ENCODE measurements at regions not wholly inside any gene's neighbourhood (a gene's known extent, or its start where the extent isn't known, plus 50 kb on each side); places are given as distances from the start of the nearest gene placed in this dataset.

DNA sequence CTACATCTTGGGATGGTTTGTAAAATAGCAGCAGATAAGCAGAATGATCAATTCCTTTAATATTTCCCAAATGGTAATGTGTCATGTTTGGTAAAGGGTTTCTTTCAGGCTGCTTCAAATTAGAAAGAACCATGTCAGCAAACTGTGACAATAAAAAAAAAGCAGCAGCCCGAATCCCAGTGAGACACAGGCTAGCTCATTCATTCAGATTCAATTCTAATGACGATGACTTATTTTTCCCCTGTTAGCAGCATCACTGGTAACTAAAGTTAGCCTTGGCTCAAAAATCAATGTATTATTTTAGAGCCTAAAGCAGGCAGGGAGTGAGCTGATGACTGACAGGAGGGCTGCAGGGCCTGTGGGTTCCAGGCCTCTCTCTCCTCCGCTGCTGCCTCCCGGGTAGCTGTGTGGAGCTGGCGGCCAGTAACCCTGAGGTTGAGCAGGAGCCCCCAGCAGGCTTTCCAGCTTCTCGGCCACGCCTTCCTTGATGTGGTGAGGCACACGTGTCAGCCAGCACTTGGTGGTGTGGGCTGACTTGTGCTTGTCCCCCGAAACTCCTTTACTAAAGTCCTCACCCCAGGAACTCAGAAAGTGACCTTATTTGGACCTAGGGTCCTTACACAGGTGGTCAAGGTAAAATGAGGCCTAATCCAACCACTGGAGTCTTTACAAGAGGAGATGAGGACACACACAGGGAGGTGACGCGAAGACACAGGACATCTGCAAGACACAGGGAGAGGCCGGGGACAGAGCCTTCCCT is 120.5 kb upstream of the HS6ST1 start:
- no peak for DNase-seq

GRCh38 chr2:128439791-128440665 is 121.4 kb upstream of the HS6ST1 start:
- no peak for DNase-seq

GRCh38 chr2:128440666-128441340 is 122.1 kb upstream of the HS6ST1 start:
- DNase-seq = no peak

GRCh38 chr2:128441341-128442052 is 122.8 kb upstream of the HS6ST1 start:
- no peak for DNase-seq

DNA sequence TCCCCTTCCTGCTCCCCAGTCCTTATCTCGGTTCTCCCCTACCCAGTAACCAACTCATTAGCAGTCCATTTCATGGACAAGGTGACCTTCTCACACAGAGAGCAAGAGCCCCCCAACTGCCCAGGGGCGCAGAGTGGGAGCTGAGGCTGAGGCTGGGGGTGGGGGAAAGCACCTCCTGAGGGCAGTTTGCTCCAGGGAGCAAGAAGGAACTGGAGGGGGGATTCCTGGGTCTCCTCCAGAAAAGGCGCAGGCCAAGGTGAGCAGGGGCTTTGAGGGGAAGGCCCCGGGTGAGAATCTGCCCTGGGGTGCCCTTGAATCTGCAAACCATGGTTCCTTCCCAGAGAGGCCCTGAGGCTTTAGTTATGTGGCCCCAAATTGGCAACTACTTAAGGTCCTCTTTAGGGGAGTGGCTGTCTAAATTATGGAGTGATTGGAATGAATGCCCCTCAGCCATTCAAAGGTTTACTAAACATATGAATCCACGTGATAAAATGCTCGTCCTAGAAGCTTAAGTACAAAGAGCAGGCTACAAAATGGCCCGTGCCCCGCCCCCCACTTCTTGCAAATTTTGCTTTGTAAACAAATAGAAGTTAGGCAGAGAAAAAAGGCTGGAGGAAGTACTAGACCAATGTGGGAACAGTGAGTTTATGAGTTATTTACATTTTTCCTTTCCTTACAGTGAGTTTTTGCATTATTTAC is 123.5 kb upstream of the HS6ST1 start:
- no peak for DNase-seq

DNA sequence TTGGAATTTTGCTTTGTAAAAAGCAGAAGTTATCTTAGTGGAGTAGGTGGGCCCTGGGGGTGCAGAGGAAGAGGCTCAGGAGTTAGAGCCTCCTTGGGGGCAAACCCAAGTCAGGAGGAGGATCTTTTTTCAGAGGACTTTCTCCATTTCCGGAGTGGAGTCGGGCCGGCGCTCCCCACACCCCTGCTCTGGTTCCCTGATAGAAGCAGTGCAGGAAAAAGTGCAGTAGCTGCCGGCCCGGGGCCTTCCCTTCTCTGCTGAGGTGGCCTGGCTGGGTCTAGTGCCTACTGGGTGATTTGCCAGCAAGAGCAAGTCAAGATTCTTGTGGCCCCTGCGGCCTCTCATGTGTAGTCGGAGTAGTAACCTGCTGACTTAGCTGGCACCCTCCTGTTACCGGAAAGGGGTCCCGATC is 124.2 kb upstream of the HS6ST1 start:
- DNase-seq = no peak

GRCh38 chr2:128444121-128444771 is 125.6 kb upstream of the HS6ST1 start:
- DNase-seq = no peak

GRCh38 chr2:128444816-128445522 is 126.3 kb upstream of the HS6ST1 start:
- no peak for DNase-seq

DNA sequence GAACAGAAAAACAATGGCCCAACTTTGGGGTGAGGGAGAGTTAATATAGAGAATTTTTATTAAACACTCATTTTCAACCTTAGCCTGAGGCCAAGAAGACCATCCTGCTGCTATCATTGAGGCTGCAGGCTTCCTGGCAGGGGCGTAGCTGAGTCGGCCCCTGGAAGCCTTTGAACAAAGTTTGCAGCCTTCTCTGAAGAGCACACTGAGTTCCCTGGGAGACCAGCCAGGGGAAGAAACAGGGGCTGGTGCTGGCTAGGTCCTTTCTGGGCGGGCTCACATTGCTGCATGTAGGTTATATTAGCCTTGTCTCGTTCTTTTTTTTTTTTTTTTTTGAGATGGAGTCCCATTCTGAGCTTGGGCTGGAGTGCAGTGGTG is 126.8 kb upstream of the HS6ST1 start:
- DNase-seq = no peak

DNA sequence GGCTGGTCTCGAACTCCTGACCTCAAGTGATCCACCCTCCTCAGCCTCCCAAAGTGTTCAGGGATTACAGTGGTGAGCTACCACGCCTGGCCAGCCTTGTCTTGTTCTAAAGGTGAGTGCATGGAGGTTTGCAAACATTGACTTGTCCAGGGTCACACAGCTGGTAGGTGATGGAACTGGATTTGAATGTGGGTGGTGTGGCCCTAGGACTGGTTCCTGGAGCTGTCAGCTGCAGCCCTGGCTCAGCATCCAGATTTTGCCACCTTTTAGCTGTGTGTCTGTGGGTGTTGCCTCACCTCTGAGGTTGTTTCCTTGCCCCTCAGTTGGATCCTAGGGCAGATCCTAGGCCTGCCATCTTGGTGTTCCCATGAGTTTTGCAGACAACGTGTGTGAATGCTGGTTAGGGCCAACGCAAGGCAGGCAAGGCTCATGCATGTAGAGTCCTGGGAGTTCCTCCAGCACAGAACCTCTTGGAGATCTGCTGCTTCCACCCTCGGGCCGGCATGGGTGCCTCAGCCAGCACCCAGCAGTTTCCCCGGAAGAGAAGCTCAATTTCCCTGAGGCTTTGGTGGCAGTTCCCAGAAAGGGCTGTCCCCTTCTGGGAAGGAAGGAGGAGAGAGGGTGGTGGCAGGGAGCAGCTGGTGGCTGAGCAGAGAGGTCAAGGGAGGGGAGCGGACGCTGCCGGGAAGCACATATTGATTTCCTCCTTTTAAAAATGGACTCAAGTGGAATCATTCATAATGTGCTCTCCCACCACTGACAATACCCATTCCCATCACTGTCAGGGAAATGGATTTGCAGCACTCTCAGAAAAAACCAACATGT is 127.6 kb upstream of the HS6ST1 start:
- no peak for DNase-seq

GRCh38 chr2:128446874-128447537 is 128.3 kb upstream of the HS6ST1 start:
- no peak for DNase-seq

GRCh38 chr2:128447538-128447995 is 128.9 kb upstream of the HS6ST1 start:
- no peak for DNase-seq

- DNase-seq = no peak
Measured at GRCh38 chr2:128448331-128449225, 129.9 kb upstream of the HS6ST1 start.

- no peak for DNase-seq
Measured at GRCh38 chr2:128449226-128450061, 130.8 kb upstream of the HS6ST1 start.

DNA sequence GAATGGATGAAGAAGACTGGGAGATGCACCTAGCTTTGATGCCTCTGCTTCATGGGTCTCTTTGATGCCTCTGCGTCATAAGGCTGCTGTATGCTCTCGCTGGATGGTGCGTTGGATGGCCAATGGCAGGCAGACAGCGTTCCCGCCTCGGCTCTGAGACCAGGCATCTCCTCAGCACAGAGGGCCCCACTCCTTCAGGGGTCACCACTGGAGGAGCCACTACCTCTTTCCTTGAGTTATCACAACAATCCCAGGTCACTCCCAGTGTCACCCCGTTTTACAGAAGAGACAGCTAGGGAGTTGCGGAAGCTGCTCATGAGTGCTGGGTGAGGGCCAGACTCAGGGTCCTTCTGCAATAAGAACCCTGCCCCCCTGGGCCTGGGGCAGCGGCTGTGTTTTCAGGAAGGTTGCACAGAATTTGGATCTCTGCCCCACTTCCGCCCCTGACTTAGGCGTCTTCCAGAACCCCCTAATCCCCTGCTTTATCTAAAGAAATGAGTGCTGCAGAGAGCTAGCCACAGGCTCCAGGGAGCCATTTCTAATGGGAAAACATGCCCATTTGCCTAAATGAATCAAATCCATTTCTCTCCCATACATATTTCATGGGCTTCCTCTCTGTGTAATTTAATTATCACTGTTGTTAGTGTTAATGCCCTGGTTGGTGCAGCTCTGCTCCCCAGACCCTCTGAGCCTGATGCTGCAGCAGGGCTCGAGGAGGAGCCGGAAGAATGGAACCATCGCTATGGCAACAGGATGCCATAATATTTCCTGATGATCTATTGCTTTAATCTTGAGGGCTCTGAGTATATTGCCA is 131.8 kb upstream of the HS6ST1 start:
- no peak for DNase-seq

All from DMS79 (cell line).